Forelimb muscle (tissue), 1 donor: ENCODE measurements at regions not wholly inside any gene's neighbourhood (a gene's known extent, or its start where the extent isn't known, plus 50 kb on each side); places are given as distances from the start of the nearest gene placed in this dataset.

Experiments used
- DNase-seq: peaks from one replicate; pipeline ENCODE4 v3.0.0-alpha.2; 2013; ENCODE audit warnings: low read depth

- DNase-seq: no peak
Observed at GRCh38 chr11:127493330-127494022, 492.9 kb upstream of the KIRREL3 start.

DNA sequence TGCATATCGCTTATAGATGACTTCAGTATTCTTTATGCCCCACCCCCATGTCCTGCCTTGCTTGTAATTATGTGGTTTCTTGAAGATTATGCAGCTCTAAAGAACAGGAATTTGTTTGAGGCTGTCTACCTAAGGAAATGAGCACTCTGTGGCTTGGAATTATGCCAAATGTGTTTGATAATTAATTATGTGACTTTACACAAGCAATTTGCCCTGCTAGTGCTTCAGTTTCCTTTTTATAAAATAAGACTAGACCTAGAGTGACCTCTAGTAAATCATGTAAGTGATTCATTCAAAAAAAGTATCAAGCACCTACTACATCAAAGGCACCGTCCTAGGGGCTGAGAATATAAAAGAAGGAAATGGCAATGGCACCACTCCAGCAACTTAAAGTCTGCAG is 491.5 kb upstream of the KIRREL3 start:
- DNase-seq: no peak

GRCh38 chr11:127491589-127491988 is 491.0 kb upstream of the KIRREL3 start:
- no peak for DNase-seq

- no peak for DNase-seq
Observed at GRCh38 chr11:127490896-127491295, 490.3 kb upstream of the KIRREL3 start.

DNA sequence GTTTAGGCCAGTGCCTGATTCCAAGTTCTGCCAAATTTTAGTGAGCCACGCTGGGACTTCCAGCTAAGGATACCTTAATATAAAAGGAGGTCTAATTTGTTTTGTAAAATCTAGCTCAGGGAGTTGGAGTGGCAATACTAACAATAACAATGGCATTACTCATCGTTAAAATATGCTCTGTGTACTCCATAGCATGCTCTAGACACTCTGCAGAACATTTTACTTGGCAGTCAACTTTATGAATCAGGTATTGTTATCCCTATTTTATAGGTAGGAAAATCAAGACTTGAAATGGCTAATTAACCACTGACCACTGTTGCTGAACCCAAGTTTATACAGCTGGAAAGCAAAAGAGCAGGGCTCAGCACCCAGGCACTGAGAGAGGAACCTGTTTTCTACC is 485.0 kb upstream of the KIRREL3 start:
- DNase-seq: no peak

GRCh38 chr11:127481391-127481790 is 480.8 kb upstream of the KIRREL3 start:
- DNase-seq: no peak

DNA sequence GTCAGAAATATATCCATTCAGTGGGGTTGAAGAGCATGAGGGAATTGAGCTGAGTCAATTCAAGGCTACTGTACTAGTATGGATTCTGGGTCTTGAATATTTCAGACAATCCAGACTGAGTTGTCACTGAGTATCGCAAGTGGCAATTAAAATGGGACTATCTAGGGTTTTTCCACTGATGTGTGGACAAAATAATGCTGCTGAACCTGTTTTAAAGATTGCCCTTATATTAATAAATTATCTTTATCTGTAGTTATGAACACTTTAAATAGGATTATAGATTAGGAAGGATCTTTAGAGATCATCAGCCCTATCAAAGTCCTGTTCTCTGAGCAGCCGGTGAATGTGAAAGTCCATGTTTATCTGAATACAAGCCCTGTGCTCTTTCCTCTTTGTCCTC is 478.3 kb upstream of the KIRREL3 start:
- DNase-seq: no peak

GRCh38 chr11:127474766-127475165 is 474.2 kb upstream of the KIRREL3 start:
- no peak for DNase-seq

DNA sequence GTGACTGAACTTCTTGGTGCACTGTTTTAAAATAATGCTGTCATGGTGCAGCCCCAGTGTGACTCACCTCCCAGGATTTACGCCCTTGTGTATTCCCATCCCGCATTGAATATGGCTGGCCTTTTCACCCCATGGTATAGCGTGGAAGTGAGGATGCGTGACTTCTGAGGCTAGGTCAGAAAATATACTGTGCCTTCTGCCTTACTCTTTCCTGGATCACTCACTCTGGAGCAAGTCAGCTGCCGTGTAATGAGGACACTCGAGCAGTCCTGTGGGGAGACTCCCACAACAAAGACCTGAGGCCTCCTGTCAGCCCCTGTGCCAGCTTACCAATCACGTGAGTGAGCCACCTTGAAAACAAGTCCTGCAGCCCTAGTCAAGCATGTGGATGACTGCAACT is 471.9 kb upstream of the KIRREL3 start:
- DNase-seq: no peak

- DNase-seq: no peak
Observed at GRCh38 chr11:127471662-127472061, 471.1 kb upstream of the KIRREL3 start.

GRCh38 chr11:127470306-127470884 is 469.8 kb upstream of the KIRREL3 start:
- no peak for DNase-seq

DNA sequence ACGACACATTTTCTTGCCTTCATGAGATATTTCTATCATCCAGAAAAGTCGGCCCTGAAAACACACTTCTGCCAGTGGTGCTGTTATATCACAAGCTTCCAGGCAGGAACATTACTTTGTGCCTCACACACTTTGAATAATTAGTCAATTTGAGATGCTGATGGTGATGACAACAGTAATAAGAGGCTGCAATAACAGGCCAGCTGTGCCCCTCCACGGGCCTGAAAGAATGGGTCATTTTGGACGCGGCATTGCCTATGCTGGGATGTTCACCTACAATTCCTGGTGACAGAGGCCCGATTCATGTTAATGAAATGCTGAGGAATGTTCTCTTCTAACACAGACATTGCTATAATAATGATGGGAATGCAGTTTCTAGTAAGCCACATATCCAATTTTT is 463.8 kb upstream of the KIRREL3 start:
- no peak for DNase-seq

- no peak for DNase-seq
Observed at GRCh38 chr11:127462065-127462344, 461.4 kb upstream of the KIRREL3 start.

- no peak for DNase-seq
Observed at GRCh38 chr11:127461241-127462064, 460.9 kb upstream of the KIRREL3 start.

DNA sequence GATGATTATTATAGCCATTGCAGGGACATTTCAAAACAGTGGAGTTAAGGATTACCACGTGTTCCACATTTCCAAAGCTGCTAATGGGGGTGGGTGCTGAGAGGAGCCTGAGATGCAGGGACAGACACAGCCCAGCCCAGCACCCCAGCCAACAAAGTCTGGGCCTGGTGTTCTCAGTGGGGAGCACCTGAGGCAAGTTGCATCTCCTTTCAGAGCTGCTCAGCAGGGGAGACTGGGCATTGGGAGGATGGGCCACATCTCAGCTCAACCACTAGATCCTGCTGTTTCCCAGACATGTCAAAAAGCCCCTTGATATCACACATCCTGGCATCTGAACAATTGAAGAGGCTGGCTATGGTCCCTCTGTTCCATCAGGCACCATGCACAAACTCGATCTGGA is 458.0 kb upstream of the KIRREL3 start:
- no peak for DNase-seq

DNA sequence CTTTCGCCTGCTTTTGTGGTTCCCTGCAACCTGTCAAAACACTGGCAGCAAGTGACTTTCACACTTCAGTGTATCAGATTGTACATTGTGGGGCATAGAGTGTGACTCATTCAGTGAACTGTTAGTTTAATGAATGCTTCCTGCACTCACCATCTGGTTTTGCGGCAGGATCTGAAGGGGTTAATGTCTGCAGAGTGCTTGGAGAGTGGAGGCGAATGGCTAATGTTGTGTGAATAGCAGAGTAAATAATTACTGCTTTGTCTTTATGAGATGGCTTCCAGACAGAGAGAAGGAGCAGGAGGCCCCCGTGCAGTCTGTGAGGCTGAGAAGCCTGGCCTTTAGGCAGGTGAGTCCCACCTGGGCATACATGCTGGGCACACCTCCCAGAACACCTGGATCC is 454.3 kb upstream of the KIRREL3 start:
- no peak for DNase-seq

DNA sequence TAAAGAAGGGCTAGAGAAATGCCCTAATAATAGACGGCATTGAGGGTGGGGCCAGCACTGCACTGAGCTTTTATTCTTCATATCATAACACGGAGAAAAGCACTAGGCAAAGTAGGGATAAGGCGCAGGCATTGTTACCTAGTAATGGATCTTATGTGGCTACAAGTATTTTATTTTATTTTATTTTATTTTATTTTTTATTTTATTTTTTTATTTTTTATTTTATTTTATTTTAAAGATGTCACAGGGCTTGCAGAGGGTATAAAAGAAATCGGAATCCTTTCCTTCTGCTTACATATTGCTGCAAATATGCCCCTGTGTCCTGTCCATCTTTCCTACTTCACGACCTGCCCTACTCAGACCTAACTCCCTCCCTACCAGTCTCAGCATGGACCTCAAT is 452.0 kb upstream of the KIRREL3 start:
- no peak for DNase-seq

GRCh38 chr11:127451861-127452260 is 451.3 kb upstream of the KIRREL3 start:
- no peak for DNase-seq

GRCh38 chr11:127448101-127448500 is 447.5 kb upstream of the KIRREL3 start:
- DNase-seq: no peak

DNA sequence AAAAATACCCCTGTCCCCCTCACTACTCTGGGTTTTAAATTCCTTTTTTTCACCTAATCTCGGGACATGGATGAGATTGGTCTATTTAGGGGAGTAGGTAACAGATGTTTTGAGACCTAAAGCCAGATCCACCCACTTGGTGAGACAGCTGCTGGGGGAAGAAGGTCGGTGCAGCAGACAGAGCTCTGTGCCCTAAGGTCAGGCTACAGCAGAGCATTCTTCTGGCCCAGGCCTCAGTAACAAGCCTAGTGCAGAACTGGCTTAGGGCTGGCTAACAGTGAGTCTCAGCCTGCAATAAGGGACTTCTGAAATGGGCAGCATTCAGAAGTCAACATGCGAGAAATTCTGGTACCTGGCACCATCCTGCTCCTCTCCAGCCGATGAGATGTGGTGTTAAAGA is 444.9 kb upstream of the KIRREL3 start:
- no peak for DNase-seq

- no peak for DNase-seq
Observed at GRCh38 chr11:127443297-127443696, 442.7 kb upstream of the KIRREL3 start.

DNA sequence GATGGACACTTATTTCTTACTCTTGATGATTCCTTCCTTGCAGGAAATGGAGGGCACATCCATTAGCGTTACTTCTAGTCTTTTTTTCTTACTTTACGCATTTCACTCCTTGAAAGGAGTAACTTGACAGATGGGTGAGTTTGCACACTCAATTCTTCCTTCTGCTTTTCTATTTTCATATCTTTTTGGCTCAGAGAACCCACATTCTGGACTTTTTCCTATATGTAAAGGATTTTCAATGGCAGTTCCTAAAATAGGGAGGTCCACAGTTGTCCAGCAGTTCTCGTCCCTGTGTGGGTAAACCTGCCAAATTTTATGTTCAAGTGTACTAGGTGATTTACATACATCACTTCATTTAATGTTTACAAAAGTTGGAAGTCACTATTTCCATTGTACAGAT is 440.0 kb upstream of the KIRREL3 start:
- no peak for DNase-seq

DNA sequence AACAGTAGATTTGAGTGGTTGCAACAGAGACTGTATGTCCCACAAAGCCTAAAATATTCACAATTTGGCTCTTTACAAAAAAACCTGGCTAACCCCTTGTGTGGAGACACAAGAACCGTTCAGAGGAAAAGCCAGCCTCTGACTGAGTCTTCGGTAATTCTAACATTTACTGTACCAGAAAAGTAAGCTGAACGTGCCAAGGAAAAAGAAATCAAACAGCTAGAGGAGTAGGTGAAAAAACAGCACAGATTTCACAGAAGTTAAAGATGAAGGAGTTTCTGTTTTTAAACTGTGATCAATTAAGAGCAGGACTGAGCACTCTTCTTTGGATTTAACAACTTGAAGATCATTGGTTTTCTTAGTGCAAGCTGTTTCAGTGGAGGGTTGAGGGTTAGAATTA is 424.7 kb upstream of the KIRREL3 start:
- DNase-seq: no peak
